Fibroblast of lung (primary cell): ENCODE measurements at regions not wholly inside any gene's neighbourhood (a gene's known extent, or its start where the extent isn't known, plus 50 kb on each side); places are given as distances from the start of the nearest gene placed in this dataset.

Source experiments
- CTCF ChIP-seq, 2 donors: IDR thresholded peaks in 1 of 2; conservative IDR thresholded peaks in 1 of 2; 1 replicate in 1 of 2; 2 replicates in 1 of 2; pipeline ENCODE4 v1.5.1; 2011 to 2012; ENCODE audit warnings: low read length in 2 of 2, control low read depth in 1 of 2, inconsistent platforms in 1 of 2, low read depth in 1 of 2, mild to moderate bottlenecking in 1 of 2
- EZH2 ChIP-seq: IDR thresholded peaks from 2 replicates; pipeline ENCODE4 v1.5.1; 2012; ENCODE audit warnings: low read length, control low read depth, mild to moderate bottlenecking; ENCODE audit errors: missing control alignments

GRCh38 chr4:25481648-25482047 is 104.6 kb downstream of the ANAPC4 start:
- no peak for TF ChIP-seq CTCF (conservative IDR thresholded peaks at IDR 0.05 in 1 of 2, IDR thresholded peaks at IDR 0.05 in 1 of 2; ENCODE audit: low read depth in 1 of 2, low read length in 2 of 2)
- TF ChIP-seq EZH2, result no peak
